ENCODE measurements at regions not wholly inside any gene's neighbourhood (a gene's known extent, or its start where the extent isn't known, plus 50 kb on each side); places are given as distances from the start of the nearest gene placed in this dataset.

DNA sequence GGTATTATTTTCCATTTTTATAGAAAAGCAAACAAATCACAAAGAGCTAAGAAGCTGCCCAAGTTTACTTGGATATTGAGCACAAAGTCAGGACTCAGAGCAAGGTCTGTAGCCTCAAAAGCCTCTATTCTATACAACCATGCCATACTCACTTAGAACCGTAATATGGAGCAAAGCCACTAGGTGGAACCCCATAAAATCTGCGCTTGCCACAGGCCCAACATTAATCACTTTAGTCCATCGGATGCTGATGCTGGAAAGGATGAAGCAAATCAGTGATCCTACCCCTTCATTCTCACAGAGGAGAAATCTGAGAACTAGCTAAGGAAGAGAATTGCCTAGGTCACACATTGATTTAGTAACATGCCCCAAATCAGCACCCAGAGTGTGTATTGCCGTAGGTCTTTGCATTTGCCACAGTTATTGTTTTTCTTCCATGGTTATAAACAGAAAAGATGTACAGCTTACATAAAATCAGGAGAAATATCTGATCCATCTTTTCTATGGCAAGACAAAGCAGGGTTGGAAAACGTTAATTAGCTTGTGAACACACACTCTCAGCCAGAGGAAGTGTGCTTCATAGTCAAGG lies 56.7 kb upstream of the RAB38 start:
- DNase-seq, result peak; percentile 43

DNA sequence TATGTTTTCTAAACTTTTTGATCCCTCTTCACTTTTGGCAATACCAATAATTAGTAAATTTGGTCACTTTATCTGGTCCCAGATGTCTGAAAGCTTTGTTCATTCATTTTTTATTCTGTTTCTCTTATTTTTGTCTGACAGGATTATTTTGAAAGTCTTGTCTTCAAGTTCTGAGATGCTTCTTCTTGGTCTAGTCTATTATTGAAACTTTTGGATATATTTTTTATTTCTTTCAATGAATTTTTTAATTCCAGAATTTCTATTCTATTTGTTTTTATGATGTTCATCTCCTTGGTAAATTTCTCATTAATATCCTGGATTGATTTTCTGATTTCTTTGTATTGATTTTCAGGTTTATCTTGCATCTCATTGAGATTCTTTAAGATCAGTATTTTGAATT lies 54.1 kb upstream of the RAB38 start:
- no peak for DNase-seq
